ENCODE measurements at regions not wholly inside any gene's neighbourhood (a gene's known extent, or its start where the extent isn't known, plus 50 kb on each side); places are given as distances from the start of the nearest gene placed in this dataset.

DNA sequence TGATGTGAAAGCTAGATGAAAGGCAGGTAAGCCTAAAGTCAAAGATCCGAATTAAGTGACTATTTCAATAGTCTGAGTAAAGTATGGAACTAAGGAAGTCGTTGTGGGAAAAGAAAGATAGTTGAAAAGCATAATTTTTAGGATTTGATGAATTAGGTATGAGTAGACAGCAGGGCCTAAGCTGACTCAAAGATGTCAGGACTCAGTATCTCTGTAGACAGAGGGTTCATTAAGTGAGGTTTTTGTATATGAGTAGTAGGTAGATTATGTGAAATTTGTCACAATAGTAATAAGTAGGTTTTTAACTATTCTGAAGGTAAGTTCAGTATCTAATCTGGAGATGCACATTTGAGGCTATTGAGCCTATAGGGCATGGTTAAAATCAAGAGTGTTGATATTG lies 196.4 kb downstream of the RASSF9 start:
- POLR2A ChIA-PET = no interaction called here
- TF ChIP-seq, protein P1, sequence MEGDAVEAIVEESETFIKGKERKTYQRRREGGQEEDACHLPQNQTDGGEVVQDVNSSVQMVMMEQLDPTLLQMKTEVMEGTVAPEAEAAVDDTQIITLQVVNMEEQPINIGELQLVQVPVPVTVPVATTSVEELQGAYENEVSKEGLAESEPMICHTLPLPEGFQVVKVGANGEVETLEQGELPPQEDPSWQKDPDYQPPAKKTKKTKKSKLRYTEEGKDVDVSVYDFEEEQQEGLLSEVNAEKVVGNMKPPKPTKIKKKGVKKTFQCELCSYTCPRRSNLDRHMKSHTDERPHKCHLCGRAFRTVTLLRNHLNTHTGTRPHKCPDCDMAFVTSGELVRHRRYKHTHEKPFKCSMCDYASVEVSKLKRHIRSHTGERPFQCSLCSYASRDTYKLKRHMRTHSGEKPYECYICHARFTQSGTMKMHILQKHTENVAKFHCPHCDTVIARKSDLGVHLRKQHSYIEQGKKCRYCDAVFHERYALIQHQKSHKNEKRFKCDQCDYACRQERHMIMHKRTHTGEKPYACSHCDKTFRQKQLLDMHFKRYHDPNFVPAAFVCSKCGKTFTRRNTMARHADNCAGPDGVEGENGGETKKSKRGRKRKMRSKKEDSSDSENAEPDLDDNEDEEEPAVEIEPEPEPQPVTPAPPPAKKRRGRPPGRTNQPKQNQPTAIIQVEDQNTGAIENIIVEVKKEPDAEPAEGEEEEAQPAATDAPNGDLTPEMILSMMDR (IDR thresholded peaks at IDR 0.05; ENCODE audit: insufficient read depth, low read depth, low read length) = no peak
- Histone ChIP-seq H3K27me3 (ENCODE audit: control insufficient read depth, insufficient read depth, low read length) (no peaks in the 10 kb centered on the region), H3K4me3 (ENCODE audit: low read depth, low read length) (no peak overlapping the region), H3K36me3 (ENCODE audit: control insufficient read depth, insufficient read depth, low read length) (no peaks in the 10 kb centered on the region)
- CTCF ChIA-PET = interaction anchor here (1.9 kb wide), 1 partner anchor 64 kb away, joined by 5 read pairs; no protein-coding TSS in a partner anchor
- DNase-seq (ENCODE audit: low read depth) = no peak

DNA sequence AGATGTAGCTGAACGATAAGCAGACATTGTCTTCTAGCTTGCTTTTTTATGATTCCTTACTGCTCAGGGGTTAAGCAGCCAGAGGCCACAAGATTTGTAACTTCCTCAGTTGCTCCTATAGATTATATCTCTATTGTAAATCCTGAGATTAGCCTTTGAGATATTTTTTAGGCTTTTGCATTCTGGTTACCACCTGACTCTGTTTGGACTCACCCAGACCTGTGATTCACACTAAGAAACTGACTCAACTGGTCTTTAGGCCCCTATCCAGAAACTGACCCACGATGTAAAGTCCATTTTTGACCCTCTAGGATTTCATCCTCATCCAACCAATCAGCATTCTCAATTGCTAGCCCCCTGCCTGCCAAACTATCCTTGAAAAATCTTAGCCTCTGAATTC lies 194.4 kb downstream of the RASSF9 start:
- TF ChIP-seq, protein P1 (IDR thresholded peaks at IDR 0.05; ENCODE audit: insufficient read depth, low read depth, low read length) = no peak
- Histone ChIP-seq H3K36me3 (ENCODE audit: control insufficient read depth, insufficient read depth, low read length) (no peaks in the 10 kb centered on the region), H3K27me3 (ENCODE audit: control insufficient read depth, insufficient read depth, low read length) (no peaks in the 10 kb centered on the region), H3K4me3 (ENCODE audit: low read depth, low read length) (no peak overlapping the region)
- ChIA-PET POLR2A (no interaction called here), CTCF (interaction anchor here (1.0 to 4.9 kb wide), 3 partner anchors 11 to 65 kb away, joined by 3 to 51 read pairs (median 6); no protein-coding TSS in a partner anchor)
- no peak for DNase-seq (ENCODE audit: low read depth)

DNA sequence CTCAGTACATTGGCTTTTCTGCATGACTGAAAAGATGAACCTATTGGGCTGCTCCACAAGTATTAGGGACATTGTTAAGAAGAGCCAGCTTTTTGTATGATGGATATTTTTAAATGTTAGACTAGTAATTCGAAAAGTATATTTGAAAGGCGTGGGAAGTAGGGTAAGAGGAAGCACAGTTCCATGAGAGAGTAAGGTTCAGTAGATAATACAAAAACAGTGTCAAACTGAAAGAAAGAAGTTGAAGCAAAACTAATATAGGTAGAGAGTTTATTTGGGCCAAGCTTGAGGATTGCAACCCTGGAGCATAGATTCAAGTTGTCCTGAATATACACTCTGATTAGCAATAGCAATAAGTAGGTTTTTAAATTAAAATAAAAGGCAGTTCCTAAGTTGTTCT lies 193.9 kb downstream of the RASSF9 start:
- Histone ChIP-seq H3K36me3 (ENCODE audit: control insufficient read depth, insufficient read depth, low read length) (no peaks in the 10 kb centered on the region), H3K27me3 (ENCODE audit: control insufficient read depth, insufficient read depth, low read length) (no peaks in the 10 kb centered on the region), H3K4me3 (ENCODE audit: low read depth, low read length) (no peak overlapping the region)
- TF ChIP-seq, protein P1 (IDR thresholded peaks at IDR 0.05; ENCODE audit: insufficient read depth, low read depth, low read length) = no peak
- POLR2A ChIA-PET = no interaction called here
- DNase-seq (ENCODE audit: low read depth) = no peak
- CTCF ChIA-PET = interaction anchor here (1.0 to 4.9 kb wide), 5 partner anchors 10 to 66 kb away, joined by 3 to 51 read pairs (median 5); no protein-coding TSS in a partner anchor

DNA sequence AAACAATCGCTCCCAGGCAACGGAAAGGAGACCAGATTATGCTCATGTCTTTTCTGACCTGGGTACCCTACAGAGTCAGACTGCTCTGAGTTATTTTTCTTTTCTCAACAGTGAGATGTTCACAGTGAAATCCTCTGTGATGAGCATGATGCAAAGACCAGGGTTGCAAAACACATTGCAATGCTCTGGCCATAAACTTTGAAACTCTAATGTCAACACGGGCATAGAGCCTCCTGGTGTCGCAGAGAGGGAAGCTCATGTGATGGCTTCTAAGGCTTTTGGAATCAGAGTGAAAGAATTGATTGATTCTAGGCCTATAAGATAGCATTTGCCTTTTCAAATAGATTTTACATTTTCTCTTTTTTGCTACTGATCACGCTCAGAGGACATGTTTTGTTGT lies 193.4 kb downstream of the RASSF9 start:
- no peaks in the 10 kb centered on the region for H3K36me3 ChIP-seq (ENCODE audit: control insufficient read depth, insufficient read depth, low read length)
- CTCF ChIA-PET = interaction anchor here (0.8 to 4.9 kb wide), 7 partner anchors 10 to 66 kb away, joined by 3 to 51 read pairs (median 4); no protein-coding TSS in a partner anchor
- H3K4me3 ChIP-seq (ENCODE audit: low read depth, low read length) = no peak overlapping the region
- TF ChIP-seq, protein P1 (IDR thresholded peaks at IDR 0.05; ENCODE audit: insufficient read depth, low read depth, low read length) = peak; percentile 79
- no peaks in the 10 kb centered on the region for H3K27me3 ChIP-seq (ENCODE audit: control insufficient read depth, insufficient read depth, low read length)
- POLR2A ChIA-PET = no interaction called here
- no peak for DNase-seq (ENCODE audit: low read depth)

DNA sequence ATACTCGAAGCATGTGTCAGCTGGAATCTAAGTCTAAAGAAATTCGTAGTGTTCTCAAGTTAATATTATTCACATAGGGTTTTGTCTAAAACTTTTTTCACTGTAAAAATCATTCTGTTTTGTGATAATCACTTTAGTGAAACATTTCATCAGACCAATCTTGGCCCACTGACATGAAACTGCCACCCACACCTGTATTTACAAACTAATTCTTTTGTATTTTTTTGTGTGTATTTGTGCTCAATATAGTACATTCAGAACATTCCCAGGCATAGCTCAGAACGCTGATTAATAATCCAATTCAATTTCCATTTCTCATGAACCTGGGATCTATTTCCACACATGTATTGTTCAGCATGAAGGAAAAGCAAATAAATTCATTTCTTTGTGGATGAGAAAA lies 191.7 kb downstream of the RASSF9 start:
- H3K4me3 ChIP-seq (ENCODE audit: low read depth, low read length) = no peak overlapping the region
- TF ChIP-seq, protein P1 (IDR thresholded peaks at IDR 0.05; ENCODE audit: insufficient read depth, low read depth, low read length) = no peak
- H3K36me3 ChIP-seq (ENCODE audit: control insufficient read depth, insufficient read depth, low read length) = no peaks in the 10 kb centered on the region
- ChIA-PET CTCF (interaction anchor here (1.0 to 4.9 kb wide), 2 partner anchors 68 to 168 kb away, joined by 4 to 51 read pairs; no protein-coding TSS in a partner anchor), POLR2A (no interaction called here)
- DNase-seq (ENCODE audit: low read depth) = no peak
- H3K27me3 ChIP-seq (ENCODE audit: control insufficient read depth, insufficient read depth, low read length) = no peaks in the 10 kb centered on the region
